ENCODE measurements at regions not wholly inside any gene's neighbourhood (a gene's known extent, or its start where the extent isn't known, plus 50 kb on each side); places are given as distances from the start of the nearest gene placed in this dataset.

- TF ChIP-seq CTCF (IDR thresholded peaks at IDR 0.05), result no peak
- no peak for TF ChIP-seq POLR2A (IDR thresholded peaks at IDR 0.05)
Observed at GRCh38 chr9:106668534-106668933, 194.4 kb upstream of the ZNF462 start.
